Prostate gland (tissue), 2 donors: ENCODE measurements at regions not wholly inside any gene's neighbourhood (a gene's known extent, or its start where the extent isn't known, plus 50 kb on each side); places are given as distances from the start of the nearest gene placed in this dataset.

Experiments
- CTCF ChIP-seq, 4 experiments: fragments of 200-600 bp in 2 of 4; fragments of 450-650 bp in 2 of 4; sonication (generic) in 2 of 4; IDR thresholded peaks; 1 replicate in 3 of 4; 2 replicates in 1 of 4; pipeline ENCODE4 v1.5.1; 2016 to 2019; ENCODE audit warnings: antibody characterized with exemption in 4 of 4, mild to moderate bottlenecking in 2 of 4, moderate library complexity in 2 of 4
- POLR2AphosphoS5 ChIP-seq: sonication (generic); formaldehyde crosslinking; IDR thresholded peaks from one replicate; pipeline ENCODE4 v1.6.1; 2017; ENCODE audit warnings: antibody characterized with exemption

- TF ChIP-seq POLR2AphosphoS5 (peak; percentile 34), CTCF (IDR thresholded peaks at IDR 0.05) (no peak)
These were observed 614.8 kb downstream of the DACH1 start for GRCh38 chr13:71252184-71252704.
